ENCODE measurements at regions not wholly inside any gene's neighbourhood (a gene's known extent, or its start where the extent isn't known, plus 50 kb on each side); places are given as distances from the start of the nearest gene placed in this dataset.

DNA sequence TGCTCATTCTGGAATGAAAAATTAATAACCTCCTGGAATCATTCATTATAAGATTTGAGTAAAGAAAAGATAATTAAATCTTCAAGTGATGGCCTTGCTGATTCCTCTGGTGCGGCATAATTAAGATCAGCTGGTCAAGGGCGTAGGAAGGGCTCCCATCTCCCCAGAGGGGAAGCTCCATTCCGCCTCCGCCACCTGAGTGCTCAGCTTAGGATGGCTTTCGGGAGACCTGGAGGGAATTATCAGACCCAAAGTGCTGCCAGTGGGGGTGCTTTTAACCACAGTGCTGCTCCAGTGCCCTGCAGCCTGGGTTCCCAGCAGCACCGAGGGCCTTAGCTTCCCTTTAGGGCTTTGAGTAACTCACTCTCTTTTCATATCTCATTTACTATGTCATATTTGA is 556.6 kb upstream of the RGMA start:
- DNase-seq (ENCODE audit: low read depth): no peak

DNA sequence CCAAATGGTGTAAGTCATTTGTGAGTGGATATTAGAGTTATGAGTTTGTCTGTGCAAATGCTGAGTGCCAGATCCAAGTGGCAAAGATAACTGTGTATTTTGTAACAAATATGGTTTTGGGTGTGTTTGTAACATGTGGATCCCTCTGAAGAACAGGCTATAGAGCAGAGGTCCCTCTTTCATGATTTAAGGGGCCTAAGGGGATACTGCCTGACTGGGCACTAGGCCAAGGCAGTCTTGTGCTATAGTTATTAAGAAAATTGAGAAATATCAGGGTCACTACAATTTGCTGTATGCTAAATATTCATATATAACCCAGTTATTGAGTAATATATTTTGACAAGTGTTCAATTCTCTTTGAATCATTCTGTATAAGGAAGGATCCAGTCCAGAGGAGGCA is 555.6 kb upstream of the RGMA start:
- no peak for DNase-seq (ENCODE audit: low read depth)

DNA sequence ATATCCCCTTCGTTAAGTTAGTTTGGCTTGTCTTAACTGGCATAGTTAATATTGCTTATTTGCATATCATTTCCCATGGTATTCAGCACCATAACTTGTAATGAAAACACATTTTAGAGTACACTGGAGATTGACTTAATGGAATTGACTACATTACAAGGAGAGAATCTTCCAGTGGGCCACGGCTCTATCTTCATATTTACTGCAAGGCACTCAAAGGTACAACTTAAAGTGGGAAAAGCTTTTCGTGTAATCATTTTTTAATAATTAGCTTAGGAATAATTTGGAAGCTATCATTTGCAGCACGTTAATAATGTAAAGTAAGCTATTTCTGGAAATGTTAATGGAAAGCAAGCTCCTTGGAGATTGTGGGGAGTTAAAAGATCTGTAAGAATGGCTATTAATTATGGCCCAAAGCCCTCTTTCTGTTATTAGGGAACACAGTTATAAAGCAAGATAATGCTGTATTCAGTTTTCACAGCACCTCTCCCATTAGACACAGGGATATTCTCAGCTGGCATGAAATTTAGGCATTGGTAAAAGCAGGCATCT is 551.5 kb upstream of the RGMA start:
- no peak for DNase-seq (ENCODE audit: low read depth)

DNA sequence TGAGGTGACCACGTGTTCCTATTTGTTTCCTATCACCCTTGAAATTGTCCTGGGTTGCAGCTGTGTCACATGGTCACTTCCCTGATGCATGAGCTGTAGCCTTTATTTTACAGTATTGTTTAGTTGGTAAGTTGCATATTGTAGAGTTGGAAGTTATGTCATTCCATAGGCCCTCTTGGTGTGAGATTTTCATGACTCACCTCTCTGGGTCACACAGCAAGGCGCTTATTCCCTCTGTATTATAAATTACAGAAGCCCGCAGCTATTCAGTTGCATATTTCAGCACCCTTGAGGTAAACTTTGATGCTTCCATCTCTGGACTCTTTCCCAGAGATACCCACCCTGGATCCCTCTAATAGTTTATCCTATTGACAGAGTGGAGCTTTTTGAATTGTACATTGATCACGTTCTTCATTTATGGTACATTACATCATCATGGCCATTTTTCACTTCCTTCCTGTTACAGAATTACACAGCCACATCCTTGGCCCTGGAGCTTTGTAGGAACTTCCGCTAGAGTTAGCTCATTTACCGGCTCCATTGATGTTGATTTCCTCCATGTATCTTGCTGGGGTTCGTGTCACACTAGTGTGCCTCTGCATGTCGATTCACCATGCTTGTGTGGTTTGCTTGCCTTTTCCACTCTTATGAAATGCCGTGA is 543.1 kb upstream of the RGMA start:
- no peak for DNase-seq (ENCODE audit: low read depth)

DNA sequence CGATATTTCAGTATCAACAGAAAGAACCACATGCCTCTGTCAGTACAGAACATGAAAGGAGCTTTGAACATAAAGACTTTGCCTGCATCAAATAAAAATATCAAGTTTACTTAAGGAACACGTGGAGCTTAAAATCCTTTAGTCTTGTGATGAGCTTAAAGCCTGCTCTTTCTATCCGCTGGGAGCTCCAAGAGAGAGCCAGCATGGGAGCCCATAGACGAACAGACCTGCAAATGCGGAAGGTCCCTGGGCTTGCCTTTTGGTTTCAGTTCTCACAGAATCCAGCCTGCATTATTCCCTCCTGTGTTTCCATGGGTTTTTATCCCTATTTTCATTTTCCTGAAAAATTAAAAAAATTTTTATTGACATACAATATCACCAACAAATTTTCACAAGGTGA is 530.6 kb upstream of the RGMA start:
- no peak for DNase-seq (ENCODE audit: low read depth)

DNA sequence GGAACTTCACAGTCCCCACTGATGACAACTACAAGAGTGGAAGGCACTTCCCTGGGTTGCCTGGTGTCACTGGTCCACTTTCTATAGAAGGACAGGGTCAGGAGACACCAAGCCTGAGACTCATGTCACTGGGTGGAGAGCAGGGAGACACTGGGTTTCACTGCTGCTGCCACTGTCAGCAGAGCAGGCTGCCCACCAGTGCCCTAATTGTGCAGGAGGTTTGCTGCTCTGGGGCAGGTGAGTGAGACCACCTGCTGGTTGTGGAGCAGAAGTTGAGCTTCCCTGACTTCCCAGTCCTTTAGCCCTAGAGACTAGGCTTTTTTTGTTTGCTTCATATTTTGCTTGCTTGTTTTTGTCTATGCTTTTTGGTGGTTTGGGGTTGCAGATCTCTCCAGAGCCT is 528.4 kb upstream of the RGMA start:
- no peak for DNase-seq (ENCODE audit: low read depth)

DNA sequence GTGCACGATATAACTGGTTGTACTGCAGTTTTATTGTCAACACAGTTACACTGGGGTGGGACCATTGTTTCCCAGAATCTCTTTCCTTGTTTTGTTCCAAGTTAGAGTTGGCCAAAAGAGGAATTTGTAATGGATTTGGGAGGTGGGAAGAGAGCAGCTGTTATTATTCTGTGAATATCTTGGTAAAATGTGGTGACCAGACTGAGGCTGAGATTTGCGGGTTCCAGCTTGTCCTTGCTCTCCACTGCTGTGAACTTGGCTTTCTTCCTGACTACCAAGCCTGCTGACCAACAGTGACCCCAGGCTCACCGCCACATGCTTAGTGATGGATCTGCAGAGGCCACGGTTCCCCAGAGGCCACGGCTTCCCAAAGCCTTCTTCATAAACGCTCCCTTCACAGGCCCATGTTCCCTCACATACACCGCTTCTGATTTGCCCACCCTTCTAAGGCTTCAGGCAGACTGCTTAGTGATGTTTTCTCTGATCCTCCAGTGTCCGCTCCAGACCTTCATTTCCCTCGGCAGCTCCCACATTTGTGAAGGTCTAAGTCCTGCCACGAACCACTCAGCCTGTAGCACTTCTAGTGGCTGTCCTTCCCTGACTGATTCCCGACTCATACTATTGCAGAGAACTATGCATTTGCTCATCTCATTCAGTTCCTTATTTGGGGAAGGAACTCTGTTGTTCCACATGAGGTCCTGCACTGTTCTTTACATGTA is 525.5 kb upstream of the RGMA start:
- DNase-seq (ENCODE audit: low read depth): no peak

DNA sequence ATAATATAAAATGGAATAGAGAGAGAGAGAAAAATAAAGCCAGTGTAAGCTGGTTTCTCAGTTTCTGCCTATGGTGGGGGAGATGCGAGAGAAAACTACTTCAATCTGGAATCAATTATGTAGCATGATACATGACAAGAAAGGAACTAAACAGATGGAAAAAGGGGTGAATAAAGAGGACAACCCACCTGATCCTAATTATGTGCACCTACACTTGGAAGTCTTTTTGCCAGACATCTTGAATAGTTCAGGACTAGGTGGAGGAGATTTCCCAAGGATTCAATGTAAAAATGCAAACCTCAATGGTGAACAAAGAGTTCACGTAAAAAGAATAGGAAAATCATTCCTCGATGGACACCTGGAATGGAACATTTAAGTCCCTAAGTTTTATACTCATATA is 524.4 kb upstream of the RGMA start:
- DNase-seq (ENCODE audit: low read depth): no peak

DNA sequence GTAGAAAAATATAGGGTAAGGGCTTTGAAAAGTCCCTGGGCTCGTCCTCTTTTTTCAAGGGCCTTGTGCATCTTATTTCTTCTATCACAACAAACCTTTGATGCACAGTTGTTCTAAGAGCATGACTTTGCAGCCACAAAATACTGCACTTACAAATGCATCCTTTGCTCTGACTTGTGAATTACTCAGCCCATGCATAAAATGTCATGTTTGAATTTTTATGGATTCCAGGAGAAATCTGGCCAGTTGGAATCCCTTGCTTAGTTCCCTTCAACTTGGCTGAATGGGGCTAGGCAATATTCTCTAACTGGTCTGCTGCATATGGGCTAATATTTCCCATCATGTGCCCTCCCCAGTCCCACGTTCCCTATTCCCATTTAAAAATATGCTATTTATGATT is 523.9 kb upstream of the RGMA start:
- no peak for DNase-seq (ENCODE audit: low read depth)

DNA sequence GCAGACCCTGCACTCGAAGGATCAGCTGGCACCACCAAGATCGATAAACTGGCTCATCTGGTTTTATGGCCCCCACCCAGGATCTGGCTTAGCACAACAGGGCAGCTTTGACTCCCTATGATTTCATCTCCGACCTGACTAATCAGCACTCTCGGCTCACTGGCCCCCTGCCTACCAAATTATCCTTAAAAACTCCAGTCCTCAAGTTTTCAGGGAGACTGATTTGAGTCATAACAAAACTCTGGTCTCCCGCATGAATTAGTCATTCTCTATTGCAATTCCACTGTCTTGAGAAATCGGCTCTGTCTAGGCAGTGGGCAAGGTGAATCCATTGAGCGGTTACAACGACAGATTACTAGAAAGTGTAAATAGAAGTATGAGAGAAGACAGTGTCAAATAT is 521.9 kb upstream of the RGMA start:
- no peak for DNase-seq (ENCODE audit: low read depth)

DNA sequence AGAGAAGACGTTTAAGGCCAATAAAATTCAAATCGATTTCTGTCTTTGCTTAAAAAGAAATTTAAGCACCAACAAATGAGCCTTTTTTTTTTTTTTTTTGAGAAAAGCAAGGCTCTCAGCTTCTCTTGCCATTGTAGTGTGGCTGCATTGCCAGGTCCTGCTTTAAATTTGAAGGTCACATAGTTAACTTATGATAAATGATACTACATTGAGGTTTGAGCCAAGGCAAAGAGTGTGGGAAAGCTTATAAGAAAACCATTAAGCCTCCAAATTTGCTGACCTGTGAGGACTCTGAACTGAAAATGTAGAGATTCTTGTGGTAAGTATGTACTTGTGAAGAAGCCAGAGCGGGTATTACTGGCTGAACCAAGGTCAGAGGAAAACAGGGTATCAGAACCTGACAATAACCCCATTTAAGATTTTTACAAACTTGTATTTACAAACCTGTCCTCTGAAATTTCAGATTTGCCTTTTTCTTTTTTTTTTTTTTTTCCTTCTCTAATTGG is 519.7 kb upstream of the RGMA start:
- no peak for DNase-seq (ENCODE audit: low read depth)

DNA sequence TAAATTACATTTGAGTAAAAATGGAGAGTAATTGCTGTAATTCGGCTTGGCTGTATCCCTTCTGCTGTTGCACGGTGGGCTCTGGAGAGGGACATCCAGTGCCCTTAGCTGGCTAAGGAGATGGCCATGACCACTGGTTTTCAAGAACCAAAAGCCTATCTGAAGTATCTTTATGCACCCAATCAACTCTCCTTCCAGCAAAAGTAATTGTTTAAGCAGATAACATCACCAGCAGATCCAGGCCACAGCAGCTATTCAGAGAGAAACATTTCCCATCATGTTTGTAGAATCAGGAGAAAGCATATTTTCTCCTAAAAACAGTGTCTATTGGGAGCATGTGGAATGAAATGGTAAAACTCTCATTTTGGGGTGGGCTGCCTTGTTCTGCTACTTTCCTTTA is 514.5 kb upstream of the RGMA start:
- DNase-seq (ENCODE audit: low read depth): no peak

DNA sequence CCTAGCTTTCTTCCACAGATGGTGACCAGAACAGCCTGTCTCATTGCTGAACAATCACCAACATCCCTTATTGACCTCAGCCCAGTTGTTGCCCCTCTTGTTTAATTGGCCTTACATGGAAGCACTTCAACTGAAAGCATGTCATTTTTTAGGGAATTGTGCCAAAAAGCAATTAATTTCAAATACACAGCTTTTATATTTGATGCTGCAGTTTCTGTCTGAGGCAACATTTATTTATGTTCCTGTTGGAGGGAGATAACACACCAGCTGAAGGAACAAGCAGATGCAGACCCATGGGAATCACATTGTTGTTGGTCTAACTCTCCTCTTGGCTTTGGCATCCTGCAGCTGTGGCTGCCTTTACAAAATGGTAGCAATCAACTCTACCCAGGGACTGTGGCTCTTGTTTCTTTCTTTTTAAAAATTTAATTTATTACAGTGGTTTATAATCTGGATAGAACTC is 498.1 kb upstream of the RGMA start:
- no peak for DNase-seq (ENCODE audit: low read depth)

DNA sequence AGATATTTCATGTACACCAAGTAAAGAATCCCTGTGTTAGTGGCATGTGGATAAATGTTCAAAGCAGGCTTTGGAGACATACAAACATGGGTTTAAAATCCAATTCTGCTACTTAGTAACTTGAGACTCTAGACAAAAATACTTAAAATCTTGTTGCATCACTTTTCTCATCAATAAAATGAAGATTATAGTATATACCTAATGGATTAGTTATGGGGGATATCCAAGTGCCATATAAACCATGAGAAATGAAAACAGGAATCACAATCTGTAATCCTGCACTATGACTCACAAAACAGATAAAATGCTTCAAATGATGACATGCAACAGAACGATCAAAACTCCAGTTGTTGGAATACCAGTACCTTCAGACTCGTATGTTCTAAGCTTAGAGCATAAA is 496.0 kb upstream of the RGMA start:
- no peak for DNase-seq (ENCODE audit: low read depth)

DNA sequence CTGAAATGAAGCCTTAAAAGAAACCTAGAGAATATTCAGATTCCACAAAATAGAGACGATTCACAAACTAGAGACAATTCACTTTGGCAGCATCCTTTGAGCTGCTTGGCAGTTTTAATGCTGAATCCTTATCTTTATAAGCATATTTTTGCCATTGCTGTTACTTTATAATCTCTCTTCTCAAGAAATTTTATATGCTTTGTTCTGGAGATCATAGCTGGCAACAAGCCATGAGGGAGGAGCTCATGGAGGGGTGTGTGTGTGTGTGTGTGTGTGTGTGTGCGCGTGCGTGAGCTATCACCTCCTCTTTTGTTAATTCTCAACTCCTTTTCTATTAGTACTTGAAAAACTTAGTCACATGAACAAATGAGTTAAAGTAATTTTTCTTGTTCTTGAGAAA is 495.0 kb upstream of the RGMA start:
- no peak for DNase-seq (ENCODE audit: low read depth)

DNA sequence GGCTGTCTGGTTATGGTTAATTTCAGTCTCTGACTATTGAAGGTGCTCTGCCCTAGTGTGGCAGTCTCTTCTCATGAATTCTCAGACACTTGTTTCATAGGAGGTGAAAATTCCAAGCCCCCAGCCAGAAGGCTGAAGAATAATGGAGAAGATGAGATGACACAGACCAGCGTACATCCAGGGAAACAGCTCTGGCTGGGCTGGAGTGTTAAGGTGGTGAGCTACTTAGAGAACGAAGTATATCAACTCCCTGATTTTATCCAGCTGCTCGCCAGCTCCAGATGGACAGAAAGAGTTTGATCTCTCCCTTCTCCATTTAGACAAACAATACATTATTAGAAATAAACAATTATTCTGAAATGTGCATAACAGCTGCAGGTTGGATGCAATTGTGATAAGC is 494.5 kb upstream of the RGMA start:
- no peak for DNase-seq (ENCODE audit: low read depth)

DNA sequence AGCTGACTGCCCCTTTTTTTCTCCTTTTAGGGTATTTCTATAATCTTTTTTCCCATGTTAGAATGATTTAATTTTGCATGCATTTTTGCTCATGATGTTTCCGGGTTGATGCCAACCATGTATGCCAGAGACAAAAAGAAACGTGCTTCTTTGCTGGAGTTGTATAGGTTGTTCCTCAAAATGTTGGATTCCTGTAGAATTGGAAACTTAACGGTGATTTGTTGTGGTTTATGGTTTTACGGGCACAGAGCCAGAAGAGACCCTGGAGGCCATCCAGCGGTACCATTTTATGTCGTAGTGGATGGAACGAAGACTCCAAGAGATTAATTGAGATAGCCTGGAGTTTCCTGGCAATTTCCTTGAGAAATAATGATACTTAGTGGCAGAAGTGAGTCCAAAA is 481.5 kb upstream of the RGMA start:
- DNase-seq (ENCODE audit: low read depth): no peak

DNA sequence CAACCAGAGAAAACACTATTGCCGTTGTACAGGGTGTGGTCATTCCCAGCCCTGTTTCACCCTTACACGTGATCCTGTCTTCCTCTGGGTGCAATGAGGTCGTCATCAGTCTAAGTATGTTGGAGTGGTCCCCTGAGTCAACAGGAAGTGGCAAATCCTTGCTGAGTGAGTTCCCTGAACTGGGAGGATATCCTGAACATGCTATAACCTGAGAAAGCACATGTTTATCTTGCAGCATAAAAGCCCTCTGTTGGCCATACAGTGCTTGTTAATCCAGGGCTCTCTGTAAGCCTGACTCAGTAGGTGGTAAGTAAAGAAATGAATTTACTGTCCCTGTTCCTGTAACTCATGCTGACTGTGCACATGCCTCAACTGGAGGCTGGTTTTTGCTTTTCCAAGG is 477.8 kb upstream of the RGMA start:
- no peak for DNase-seq (ENCODE audit: low read depth)

DNA sequence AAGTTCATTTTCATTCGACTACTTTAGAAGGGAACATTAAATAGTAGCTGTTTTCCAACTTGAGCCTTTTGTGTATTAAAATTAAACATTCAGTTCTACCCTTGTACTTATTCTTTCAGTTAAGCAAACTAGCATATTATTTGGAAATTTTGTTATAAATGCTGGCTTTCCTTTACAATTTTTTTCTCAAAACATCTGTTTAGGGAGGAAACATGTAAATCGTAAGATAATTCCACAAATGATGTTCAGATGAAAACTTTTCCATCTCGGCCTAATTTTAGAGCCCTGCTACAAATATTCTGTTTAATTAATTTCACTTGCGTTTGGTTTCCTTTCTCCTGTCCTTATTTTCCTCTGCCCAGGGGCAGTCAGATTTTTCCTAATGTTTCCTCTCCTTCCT is 476.2 kb upstream of the RGMA start:
- DNase-seq (ENCODE audit: low read depth): no peak

DNA sequence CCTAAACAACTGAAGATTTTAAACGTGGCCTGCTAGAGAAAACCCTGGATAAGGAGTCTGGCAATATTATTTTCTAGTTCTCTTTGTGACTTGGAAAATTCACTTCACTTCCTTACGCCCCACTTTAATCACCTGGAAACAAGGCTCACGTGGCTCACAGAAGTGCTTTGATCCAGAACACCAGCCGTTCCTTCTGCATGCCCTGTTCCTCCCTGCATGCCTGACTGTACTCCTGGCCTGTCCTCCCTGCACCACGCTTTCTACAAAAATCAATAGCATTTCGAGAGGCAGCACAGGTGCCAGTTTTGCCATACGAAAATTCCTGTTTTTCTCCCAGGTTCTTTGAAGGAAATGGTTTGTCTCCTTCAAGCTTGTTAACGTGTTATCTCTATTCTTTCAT is 474.2 kb upstream of the RGMA start:
- DNase-seq (ENCODE audit: low read depth): no peak

DNA sequence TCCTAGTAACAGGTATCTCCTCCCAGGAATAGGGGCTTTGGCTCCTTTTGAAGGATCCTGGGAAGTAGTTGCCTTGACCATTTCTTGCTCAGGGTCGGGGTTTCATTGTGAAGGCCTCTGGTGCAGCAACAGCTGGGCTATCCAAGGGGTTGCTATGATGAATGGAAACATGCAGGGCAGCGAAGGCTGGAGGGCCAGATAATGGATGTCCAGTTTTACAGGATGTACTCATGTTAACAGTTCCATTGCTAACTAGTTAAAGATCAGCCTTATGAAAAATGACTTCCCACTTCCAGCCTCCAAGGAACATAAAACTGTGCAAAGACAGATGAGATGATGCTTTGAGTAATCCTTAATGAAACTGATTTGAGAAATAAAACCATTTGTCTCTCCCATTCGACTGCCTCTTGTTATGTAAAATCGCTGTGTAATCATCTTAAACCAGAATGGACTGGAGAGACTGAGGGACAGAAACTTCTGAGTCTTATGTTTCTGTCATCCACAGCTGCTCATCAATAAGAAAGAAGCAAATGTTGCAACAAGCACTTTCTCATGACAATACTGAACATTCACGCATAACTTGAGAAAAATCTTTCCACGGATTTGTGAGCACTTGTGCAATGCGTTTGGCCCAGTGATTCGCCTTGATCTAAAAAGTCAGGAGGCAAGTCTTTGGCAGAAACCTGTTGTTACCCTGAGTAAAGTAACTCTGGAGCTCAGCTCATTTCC is 473.5 kb upstream of the RGMA start:
- no peak for DNase-seq (ENCODE audit: low read depth)

DNA sequence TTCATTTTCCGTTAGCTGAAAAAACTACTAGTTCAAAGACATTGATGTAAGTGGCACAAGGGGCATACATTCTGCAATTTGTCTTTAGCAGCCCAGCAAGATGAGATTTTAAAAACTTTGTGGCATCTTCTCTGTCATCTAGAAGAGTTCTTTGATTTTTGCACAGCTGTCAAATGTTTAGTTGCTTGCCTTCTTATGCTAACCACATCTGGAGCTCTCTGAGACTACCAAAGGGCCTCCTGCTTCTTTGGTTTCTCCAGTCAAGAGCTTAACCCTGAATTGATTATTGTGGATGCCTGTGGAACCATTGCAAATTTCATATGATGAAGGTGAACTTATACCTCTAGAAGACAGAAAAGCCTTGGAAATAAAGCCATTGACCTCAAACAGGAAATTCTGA is 468.7 kb upstream of the RGMA start:
- DNase-seq (ENCODE audit: low read depth): no peak
